Ectodermal cell (in vitro differentiated cells): ENCODE measurements at regions not wholly inside any gene's neighbourhood (a gene's known extent, or its start where the extent isn't known, plus 50 kb on each side); places are given as distances from the start of the nearest gene placed in this dataset.

Experiments used
- H3K27ac ChIP-seq: 2 replicates; pipeline ENCODE4 v1.7.0; 2013; ENCODE audit warnings: mild to moderate bottlenecking, low read depth, low read length; ENCODE audit not compliant: insufficient read depth, poor library complexity, severe bottlenecking
- H3K27me3 ChIP-seq: 2 replicates; pipeline ENCODE4 v1.7.0; 2013; ENCODE audit warnings: mild to moderate bottlenecking, low read length; ENCODE audit not compliant: insufficient read depth, control insufficient read depth, poor library complexity, severe bottlenecking
- H3K36me3 ChIP-seq: one replicate; pipeline ENCODE4 v1.7.0; 2013; ENCODE audit warnings: low read length; ENCODE audit not compliant: control insufficient read depth, insufficient read depth
- H3K4me1 ChIP-seq: one replicate; pipeline ENCODE4 v1.7.0; 2013; ENCODE audit warnings: low read length; ENCODE audit not compliant: control insufficient read depth, insufficient read depth
- H3K4me3 ChIP-seq: 2 replicates; pipeline ENCODE4 v1.7.0; 2013; ENCODE audit warnings: low read depth, low read length, control low read depth; ENCODE audit not compliant: insufficient read depth
- H3K9me3 ChIP-seq: 2 replicates; pipeline ENCODE4 v1.7.0; 2013; ENCODE audit warnings: mild to moderate bottlenecking, low read length, moderate library complexity; ENCODE audit not compliant: control insufficient read depth
- WGBS, 2 experiments: methylation state at CpG; one replicate each; pipeline ENCODE4 v1.1.7; 2013; ENCODE audit warnings: missing lambda C conversion rate in 2 of 2; 5-methylcytosine and 5-hydroxymethylcytosine counted together

DNA sequence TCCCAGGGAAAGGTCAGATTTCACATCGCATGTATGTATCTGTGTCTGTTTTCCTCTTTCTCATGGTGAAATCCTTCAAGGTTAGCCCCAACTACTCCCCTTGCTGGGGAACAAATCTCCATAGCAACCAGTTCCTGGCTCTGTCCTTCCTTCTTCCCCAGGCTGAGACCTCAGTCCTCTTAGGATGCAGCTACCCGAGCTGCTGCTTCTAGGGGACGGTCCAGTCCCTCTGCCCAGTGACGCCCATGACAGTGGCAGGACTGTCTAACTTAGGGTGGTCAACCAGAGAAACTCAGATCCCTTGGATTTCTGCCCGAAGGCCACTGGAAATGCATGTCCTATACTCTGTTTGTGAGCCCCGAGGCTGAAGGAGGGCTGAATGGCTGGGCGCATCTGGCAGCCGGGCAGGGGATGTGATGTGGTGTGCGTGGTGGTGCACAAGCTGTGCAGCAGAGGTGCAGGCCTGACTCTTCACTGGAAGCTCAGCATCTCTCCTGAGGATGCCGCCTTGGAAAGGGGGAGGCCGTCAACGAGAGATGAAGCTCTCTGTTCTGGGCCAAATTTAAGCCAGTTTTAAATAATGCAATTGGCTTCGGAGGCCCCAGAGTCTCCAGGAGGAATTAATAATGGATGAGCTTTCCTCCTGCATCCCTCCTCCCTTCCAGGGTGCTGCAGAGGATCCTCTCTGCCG lies 118.7 kb upstream of the B3GAT1 start:
- no peaks in the 10 kb centered on the region for H3K27me3 ChIP-seq
- H3K4me1 ChIP-seq = peaks cover 36% of the 10 kb centered on the region
- no peak overlapping the region for H3K4me3 ChIP-seq
- WGBS, 2 experiments = 90% methylated on average over 14 of the region's 14 CpGs
- H3K9me3 ChIP-seq = no peaks in the 10 kb centered on the region
- no peak overlapping the region for H3K27ac ChIP-seq
- no peaks in the 10 kb centered on the region for H3K36me3 ChIP-seq

DNA sequence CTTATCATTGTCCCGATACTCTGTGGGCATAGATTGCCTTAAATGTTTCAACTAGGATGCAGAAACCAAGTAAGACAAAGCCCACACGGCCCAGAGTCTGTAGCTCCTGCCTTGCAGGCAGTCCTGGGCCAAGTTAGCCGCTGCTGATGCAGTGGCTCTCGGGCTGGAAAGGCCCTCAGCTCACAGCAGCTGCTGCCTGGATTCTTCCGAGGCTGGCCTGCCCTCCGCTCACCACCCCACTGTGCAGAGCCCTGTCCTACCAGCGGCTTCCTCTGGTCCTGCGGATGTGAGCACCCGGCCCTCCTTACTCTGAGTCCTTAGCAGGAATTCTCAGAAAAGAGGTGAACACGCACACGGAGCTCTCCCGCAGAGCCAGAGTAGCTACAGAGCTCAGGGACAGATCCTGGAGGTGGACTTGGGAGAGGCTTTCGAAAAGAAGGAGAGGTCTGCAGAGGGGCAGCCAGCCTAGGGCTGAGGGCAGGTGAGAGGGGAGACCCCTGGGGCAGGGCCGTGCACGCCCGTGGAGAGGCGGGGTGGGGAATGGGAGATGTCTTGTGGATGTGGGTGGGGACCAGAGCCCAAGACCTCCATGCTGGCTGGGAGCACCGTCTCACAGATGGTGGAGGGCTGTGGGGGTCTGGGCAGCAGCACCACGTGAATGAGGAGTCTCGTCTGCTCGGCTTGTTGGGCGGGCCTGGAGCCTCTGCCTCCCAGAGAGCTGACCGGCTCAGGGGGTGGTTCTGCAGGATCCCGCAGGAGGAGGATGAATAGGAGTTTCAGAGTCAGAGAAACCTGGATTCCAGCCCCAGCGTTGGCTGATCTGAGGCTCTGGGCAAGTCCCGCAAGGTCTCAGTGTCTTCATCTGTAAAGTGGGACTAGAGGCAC lies 117.4 kb upstream of the B3GAT1 start:
- H3K27me3 ChIP-seq = no peaks in the 10 kb centered on the region
- H3K27ac ChIP-seq = no peak overlapping the region
- WGBS, 2 experiments = 76 to 77% methylated on average over 26 of the region's 26 CpGs
- peaks cover 36% of the 10 kb centered on the region for H3K4me1 ChIP-seq
- no peaks in the 10 kb centered on the region for H3K36me3 ChIP-seq
- no peaks in the 10 kb centered on the region for H3K9me3 ChIP-seq
- no peak overlapping the region for H3K4me3 ChIP-seq

DNA sequence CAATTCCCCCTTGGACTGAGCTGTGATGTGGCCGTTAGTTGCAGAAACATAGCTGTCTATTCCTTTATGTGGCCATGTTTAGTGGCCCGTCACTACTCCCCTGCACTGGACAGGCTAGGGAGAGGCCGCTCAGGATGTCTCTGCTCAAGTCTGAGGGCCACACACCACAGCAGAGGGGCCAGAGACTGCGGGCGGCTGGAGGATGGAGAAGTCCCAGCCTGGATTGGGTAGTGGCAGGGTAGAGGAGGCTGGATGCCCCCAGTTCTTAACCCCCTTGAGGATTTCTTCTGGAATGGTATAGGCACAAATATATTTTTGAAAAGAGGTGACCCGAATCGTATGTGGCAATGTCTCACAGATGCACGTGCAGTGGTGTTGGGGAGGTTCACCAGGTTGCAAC lies 116.4 kb upstream of the B3GAT1 start:
- Histone ChIP-seq H3K27me3 (no peaks in the 10 kb centered on the region), H3K27ac (no peak overlapping the region), H3K9me3 (no peaks in the 10 kb centered on the region), H3K36me3 (no peaks in the 10 kb centered on the region), H3K4me1 (peaks cover 36% of the 10 kb centered on the region), H3K4me3 (no peak overlapping the region)
- 95 to 96% methylated on average over 8 of the region's 8 CpGs for WGBS, 2 experiments

DNA sequence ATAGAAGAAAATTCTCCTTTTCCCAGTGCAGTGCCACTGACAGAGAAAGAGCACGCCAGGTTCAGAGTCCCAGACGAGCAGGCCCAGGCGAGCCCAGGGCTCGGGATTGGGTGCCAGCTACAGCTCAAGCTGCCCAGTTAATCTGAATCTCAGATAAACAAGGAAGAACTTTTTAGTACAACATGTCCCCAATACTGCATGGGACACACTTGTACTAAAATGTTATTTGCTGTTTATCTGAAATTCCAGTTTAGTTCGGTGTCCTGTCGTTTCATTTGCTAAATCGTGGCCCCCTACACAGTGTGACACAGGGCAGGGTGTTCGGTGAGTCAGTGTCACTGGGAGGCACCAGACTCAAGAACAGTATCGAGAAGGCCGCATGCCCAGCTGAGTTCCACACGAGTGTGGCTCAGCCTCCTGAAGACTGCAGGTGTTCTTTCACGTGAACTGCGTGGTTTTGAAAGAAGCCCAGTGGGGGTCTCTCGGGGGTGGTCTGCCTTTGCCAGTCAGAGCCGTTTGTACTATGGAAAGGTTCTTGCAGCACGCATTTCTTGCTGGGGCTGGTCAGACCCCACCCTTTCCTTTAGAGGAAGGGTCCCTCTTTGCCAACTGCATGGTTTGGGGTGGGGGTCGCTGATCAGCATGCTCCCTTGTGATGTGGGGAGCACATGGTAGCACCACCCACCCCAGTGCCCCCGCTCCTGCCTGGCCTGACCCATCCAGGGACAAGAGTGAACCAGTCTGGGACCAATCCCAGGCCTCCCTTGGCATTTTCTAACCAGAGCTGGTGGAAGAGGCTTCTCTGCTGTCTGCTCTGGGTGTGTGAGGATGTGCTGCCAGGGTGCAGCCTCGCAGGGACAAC lies 115.6 kb upstream of the B3GAT1 start:
- Histone ChIP-seq H3K36me3 (no peaks in the 10 kb centered on the region), H3K4me1 (peaks cover 31% of the 10 kb centered on the region), H3K27me3 (no peaks in the 10 kb centered on the region), H3K9me3 (no peaks in the 10 kb centered on the region), H3K27ac (no peak overlapping the region), H3K4me3 (no peak overlapping the region)
- WGBS, 2 experiments = 72 to 75% methylated on average over 19 of the region's 19 CpGs

DNA sequence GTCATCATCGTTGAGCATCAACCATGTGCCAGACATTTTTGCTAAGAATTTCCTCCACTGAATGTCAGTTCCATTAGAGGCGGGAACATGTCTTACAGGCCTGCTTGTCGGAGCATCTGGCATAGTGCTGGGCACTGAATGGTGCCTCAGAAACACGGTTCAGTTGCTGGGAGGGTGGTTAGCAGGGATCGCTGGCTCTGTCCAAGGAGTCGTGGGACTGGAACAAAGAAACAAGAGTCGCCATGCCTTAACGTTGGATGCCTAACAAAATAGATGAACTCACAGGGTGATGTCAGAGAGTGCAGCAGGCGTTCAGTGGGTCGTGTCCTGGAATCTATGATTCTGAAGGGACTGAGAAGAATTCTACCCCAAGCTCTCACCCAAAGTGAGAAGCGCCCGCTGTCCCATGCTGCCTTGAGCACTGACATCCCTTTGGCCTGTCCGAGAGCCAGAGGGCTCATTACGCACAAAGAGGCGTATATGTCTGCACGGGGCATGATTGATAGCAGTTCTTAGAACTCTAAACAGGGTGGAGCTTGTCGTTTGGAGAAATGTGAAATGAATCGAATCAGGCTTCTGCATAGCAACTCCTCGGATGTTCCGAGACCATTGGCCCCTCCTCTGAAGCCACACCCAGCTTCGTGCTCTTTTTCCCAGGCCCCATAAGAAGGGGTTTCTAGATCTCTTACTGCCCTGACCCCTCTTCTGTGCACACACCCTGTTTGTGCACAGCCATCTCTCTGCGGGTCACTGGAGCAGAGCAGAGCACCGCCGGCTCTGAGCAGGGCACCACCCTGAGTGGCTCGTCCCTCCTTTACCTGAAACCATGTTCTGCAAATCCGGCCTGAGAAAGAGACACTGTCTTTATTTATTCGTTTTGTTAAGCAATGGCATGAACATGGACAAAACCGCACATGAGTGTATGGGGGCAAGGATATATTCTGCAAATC lies 113.1 kb upstream of the B3GAT1 start:
- H3K4me1 ChIP-seq = peaks cover 10% of the 10 kb centered on the region
- H3K27ac ChIP-seq = no peak overlapping the region
- no peaks in the 10 kb centered on the region for H3K9me3 ChIP-seq
- no peaks in the 10 kb centered on the region for H3K36me3 ChIP-seq
- no peak overlapping the region for H3K4me3 ChIP-seq
- no peaks in the 10 kb centered on the region for H3K27me3 ChIP-seq
- WGBS, 2 experiments = 93 to 95% methylated on average over 28 of the region's 28 CpGs

DNA sequence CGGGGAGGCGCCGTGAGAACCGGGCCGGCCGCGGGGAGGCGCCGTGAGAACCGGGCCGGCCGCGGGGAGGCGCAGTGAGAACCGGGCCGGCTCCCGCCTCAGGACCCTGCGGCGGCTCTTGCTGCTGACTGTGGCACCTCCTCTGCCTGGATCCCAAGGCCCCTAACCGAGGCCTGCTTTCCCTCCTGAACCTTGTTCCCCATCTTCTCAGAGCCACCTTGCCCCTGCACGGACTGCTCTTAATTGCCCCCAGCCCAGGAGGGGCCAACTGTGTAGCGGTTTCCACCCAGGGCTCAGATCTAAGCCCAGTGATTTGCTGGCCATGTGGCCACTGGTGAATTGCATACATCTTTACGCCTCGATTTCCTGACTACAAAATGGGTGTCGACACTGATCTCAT lies 112.2 kb upstream of the B3GAT1 start:
- Histone ChIP-seq H3K9me3 (no peaks in the 10 kb centered on the region), H3K4me1 (peaks cover 7% of the 10 kb centered on the region), H3K4me3 (no peak overlapping the region), H3K36me3 (no peaks in the 10 kb centered on the region), H3K27ac (no peak overlapping the region), H3K27me3 (no peaks in the 10 kb centered on the region)
- 95 to 96% methylated on average over 25 of the region's 25 CpGs for WGBS, 2 experiments

DNA sequence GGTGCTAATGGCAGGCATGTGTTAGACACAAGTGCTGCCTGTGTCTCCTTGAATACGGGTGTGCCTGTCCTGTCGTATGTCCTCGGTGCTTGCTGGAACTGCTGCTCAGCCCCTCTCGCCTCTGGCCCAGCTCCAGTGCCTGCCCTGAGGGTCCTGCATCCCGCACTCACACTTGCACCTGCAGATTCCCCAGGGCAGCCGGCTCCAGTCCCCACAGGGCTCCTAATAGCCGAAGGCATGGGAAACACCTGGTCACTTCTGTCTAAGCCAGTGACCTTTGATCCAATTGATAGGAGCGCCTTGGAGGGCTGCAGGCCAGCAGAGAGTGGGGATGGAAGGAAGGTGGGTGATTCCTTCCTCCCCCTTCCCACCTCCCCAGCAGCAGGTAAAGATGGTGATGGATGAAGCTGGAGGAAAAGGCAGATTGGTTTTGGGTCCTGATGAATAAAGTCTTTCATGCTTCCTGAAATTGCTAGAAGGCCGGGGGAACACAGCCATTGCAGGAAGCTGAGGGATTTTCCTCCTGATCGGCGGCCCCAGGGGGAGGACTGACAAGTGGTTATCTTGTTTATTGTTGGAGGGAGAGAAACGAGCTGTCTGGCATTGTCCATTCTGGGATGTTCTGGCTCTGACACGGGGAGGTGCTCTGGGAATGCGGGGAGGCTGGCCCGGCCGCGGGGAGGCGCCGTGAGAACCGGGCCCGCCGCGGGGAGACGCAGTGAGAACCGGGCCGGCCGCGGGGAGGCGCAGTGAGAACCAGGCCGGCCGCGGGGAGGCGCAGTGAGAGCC lies 110.9 kb upstream of the B3GAT1 start:
- H3K27me3 ChIP-seq = no peaks in the 10 kb centered on the region
- no peaks in the 10 kb centered on the region for H3K36me3 ChIP-seq
- H3K27ac ChIP-seq = no peak overlapping the region
- no peak overlapping the region for H3K4me3 ChIP-seq
- WGBS, 2 experiments = 87 to 88% methylated on average over 33 of the region's 33 CpGs
- H3K4me1 ChIP-seq = peaks cover 5% of the 10 kb centered on the region
- H3K9me3 ChIP-seq = no peaks in the 10 kb centered on the region

DNA sequence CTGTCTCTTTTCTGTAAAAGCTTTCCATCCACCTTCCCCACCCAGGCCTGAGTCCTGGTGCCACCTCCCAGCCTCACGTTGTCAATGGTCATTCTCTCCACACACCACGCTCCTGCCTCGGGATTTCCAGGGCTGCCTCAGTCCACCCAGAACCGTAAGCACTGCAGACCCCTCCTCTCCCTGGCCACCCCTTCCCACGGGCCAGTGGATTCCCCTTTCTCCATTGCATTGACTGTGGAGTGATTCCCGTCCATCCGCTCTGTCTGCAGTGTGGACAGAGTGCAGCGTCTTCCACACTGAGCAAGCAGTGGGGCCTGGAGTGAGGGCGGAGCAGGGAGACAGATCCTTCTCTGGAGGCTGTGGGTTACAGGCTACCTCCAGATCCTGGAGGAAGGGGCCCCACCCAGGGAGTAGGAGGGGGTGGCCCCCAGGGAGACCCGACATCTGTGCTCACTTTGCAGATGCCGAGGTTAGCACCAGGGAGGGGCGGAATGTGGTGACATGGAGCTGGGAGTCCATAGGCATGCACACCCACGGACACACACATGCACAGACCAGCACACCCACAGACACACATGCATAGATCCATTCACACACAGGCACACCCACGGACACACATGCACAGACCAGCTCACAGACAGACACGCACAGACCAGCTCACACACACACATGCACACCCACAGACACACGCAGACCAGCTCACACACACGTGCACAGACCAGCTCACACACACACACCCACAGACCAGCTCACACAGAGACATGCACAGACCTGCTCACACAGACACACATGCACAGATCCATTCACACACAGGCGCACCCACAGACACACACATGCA lies 109.6 kb upstream of the B3GAT1 start:
- H3K36me3 ChIP-seq = no peaks in the 10 kb centered on the region
- no peak overlapping the region for H3K4me3 ChIP-seq
- no peaks in the 10 kb centered on the region for H3K4me1 ChIP-seq
- no peaks in the 10 kb centered on the region for H3K9me3 ChIP-seq
- no peak overlapping the region for H3K27ac ChIP-seq
- H3K27me3 ChIP-seq = no peaks in the 10 kb centered on the region
- 87 to 90% methylated on average over 18 of the region's 18 CpGs for WGBS, 2 experiments
